T-helper 22 cell (primary cell): ENCODE measurements at regions not wholly inside any gene's neighbourhood (a gene's known extent, or its start where the extent isn't known, plus 50 kb on each side); places are given as distances from the start of the nearest gene placed in this dataset.

Experiments
- DNase-seq: peaks from one replicate; pipeline ENCODE4 v3.0.0-alpha.2; 2020; ENCODE audit warnings: low read depth

DNA sequence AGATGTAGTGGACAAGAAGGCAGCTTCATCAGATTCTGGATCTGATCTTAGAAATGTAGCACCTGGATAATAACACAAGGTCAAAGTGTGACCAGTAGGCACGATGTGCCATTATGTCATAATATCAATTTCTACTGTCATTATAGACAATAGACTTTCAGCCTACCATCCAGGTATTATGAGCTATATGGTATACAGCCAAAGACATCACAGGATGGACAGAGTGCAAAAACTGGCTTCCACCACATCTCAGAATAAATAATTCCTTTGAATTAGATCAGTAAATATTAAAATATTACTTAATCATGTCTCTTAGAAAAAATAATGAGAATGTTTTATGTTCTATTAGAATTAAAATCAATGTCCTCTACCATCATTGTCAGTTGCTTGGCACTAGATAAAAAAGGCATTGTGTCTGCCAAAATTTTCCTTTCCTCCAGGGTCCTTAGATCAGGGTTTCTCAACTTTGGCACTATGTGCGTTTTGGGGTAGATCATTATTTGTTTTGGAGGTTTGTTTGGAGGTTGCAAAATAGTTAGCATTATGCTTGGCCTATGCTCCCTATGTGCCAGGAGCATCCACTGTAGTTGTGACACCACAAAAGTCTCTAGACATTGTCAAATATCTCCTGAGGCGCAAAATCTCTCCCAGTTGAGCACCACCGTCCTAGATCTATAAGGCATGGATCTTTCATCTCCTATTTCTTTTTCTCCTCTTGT is 86.7 kb upstream of the NRIP1 start:
- no peak for DNase-seq

DNA sequence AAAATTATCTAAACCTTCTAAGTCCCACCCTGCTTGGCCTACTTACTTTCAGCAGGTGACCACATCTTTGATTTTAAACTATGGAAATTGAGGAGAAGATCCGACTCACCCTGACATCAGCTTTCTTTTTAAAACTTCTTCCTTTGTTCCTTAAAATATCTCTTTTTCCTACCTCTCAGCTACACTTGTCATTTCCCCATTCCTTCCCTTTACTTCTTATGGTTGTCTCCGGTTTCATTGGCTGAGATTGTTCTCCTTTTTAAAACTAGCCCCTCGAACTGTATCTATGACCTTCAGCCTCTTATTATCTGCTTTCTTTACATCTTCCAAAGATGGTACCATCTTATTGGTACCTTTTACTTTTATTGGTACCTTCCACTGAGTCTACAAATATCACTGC is 87.8 kb upstream of the NRIP1 start:
- no peak for DNase-seq

DNA sequence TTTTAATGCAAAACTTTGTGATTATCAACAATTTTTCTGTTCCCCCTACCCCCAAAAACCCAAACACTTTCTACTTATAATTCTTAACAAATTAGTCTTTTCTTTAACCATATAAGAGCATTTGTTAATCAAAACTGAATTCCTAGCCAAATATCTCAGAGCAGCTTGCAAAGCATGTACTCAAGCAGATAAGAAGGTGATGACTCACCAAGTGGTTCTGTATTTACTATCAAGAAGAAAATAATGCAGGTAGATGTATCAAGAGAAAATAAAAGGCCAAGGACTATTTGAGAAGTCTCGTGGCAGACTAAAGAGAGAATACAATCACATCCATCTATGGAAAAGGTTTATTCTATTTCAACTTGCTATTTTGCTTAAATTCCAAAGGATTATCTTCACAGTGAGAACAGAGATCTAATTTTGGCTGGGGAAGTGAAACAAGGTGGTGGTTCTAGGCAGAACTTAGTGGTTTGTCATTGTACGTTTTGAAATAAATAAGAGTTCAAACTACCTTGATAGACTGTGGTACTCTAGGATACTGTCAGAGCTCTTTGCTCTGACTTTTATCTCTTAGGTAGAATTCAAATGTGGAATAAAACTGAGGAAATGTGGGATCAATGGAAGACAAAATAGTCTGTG is 94.7 kb upstream of the NRIP1 start:
- DNase-seq: no peak

DNA sequence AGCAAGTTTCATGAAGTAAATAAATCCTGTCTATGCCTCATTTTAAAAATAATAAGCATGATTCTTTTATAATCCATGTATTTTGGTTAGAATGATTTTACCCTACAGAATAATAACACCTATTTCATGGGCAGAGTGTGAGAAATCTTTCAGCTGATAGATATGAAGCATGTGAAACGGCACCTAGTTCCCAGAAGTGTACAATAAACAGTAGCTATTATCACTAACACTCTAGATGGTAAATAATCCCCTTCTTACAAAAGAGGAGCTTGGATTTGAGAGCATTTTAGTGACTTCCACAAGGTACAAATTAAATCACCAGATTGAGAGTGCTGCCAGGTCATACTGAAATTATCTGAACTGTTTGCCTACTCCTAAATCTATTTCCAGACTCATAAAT is 95.3 kb upstream of the NRIP1 start:
- DNase-seq: no peak

DNA sequence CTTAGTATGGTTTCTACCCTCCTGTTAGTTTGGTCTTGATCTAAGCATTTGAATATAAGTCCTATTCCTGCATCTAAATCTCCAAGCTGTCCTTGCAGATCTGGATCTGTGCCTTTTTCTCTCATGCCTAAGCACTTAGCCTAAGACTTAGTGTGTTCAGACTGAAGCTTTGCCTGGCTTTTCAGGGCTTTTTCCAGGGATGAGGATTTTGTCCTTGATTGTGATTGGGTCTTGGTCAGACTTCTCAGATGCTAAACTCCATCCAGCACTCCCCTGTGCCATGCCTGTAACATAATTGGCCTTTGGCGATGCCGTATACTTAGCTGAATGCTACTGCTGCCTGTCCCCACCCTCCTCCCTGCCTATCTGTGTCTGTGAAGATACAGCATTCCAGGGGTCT is 98.1 kb upstream of the NRIP1 start:
- no peak for DNase-seq

DNA sequence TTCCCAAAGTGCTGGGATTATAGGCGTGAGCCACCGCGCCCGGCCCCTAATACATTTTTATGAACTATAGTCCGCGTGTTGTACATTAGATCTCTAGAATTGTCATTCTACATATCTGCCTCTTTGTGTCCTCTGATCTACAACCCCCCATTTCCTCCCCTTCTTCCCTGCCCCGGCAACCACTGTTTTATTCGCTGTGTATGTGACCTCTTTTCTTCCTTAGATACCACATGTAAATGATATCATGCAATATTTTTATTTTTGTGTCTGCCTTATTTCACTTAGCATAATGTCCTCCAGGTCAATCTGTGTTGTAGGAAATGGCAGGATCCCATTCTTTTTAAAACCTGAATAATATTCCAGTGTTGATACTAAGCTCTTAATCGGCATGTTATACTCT is 99.5 kb upstream of the NRIP1 start:
- DNase-seq: no peak

DNA sequence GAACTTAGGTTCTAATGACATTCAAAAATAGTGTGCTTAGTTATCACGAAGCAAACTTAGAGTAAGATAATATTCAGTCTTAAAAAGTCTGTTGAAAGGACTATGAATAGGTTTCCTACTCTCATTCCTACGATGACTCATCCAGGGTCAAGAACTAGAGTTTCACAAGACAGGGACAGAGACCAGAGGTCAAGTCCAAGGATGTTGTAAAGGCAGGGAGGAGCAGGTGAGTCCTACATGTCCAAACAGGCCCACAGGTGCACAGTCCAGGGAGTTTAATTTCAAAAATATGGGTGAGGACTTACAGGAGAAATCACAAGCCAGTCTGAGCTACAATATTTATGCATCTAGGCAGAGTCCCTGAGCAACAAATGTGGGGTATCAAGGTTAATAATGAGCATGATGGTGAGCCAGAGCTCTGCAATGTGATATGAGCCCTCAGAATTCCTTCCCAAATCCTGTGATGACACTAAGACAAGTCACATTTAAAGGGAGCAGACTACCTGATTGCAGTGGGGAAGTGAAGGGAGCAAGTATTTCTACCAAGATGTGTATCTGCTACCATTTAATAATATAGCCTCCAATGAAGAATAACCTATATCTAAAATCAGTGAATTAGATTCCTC is 100.0 kb upstream of the NRIP1 start:
- no peak for DNase-seq

DNA sequence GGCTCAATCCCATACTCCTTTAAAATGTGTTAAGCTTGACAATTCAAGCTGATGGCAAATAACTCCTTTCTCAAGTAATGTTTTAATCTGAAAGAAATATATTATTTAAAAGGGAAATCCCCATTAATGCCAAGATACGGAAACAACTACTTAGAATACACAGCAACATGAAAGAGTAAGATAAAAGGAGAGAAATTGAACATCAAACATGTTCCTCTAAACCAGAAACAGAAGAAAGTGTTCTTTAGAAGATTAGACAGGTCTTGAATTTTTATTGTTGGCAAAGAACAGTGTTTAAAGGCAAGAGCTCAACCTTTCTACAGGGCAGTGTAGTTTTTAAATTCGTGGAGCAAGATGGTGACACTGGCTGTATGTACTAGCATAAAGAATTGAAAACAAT is 105.8 kb upstream of the NRIP1 start:
- no peak for DNase-seq

DNA sequence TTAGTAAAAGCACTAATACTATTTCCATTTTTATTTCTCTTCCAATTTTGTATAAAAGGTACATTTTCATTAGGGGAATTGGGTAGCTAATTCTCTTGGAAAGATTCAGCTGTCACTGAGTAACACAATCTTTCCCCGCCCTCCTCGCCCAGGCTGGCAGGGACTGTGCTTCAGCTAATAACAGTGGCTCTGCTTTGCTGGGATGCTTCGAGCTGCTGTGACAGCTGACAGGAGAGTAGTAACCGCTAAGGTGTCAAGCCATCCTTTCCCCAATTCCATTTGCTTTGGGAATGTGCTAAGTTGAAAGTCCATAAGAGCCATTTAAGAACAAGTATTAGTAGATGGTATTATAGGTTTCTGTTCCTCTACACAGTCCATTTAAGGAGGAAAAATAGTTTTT is 106.7 kb upstream of the NRIP1 start:
- DNase-seq: no peak

DNA sequence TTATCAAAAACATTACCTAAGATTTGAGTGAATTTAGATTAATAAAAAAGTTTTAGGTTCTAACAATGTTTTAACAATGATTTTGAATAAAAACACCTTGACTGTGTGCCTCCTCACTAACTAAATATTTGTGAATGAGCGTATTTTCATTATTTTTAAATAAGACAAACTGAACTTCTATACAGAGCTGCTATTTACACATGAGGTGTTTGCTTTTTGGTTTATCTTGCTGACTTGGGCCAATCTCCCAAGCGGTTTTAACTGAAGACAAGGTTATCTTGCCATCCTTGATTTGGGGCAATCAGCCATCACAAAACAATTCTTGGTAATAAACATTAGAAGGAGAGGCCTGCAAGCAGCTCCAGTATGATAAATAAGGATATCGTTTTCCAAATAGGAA is 108.2 kb upstream of the NRIP1 start:
- no peak for DNase-seq

DNA sequence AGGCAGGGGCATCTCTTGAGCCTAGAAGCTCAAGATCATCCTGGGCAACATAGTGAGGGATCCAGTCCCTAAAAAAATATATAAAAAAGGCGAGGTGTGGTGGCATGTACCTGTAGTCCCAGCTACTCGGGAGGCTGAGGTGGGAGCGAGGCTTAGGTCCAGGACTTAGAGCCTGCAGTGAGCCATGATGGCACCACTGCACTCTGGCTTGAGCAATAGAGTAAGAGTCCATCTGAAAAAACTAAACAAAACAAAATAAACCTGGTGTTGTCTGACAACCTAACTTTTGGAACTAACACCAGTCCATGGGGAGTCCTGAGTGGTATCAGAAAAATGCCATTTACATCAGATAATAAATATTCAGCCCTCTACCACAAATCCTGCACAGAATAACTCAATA is 110.1 kb upstream of the NRIP1 start:
- no peak for DNase-seq

DNA sequence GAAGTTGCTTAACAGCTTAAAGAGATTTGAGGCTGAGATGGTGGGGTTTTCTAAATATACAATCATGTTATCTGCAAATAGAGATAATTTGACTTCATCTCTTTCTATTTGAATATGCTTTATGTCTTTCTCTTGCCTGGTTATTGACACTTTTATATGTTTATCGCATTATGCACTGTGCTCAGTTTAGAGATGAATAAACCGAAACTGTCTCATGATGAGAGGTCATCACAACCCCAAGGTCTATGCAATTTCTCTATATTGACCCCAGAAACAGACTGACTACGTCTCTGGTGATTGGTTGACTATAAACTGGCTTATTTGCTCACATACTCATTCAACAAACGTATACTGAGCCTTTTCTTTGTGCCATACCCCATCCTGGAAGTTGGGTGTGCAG is 117.9 kb upstream of the NRIP1 start:
- DNase-seq: no peak

DNA sequence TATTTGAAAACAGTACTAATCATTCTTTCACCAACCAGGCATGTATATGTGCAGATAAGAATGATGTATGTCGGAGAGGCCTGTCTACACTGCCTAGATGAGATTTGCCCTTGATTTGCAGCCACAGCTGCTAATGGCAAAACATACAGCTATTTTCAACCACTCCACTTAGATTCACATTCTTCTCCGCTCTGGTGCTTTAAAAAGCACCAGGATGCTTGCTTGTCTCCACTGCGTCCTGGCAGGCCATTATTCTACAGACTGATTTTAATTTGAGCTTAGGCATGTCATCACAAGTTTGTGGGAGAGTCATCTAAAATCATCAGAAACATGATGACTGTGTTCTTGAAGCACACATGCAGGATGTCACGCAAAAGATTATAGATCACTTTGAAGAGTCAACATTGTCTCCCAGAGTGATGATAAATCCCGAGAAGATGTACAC is 119.0 kb upstream of the NRIP1 start:
- no peak for DNase-seq

DNA sequence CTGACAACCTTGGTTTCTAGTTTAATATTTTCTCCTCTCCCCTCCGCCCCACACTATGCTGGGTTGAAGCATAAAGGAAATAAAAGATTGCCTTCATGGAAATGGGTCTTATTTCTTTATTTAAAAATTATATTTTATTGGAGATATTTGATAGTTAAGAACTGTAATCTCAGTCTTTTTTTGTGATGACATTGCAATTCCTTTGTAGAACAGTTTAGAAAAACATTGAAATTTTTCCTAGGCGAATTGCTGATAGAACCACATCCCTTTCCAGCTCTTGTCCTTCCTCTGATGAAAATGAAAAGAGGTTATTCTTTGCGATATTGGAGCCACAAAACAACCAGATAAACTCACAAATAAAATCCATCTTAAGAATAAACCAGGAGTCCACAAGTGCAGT is 125.6 kb upstream of the NRIP1 start:
- no peak for DNase-seq

DNA sequence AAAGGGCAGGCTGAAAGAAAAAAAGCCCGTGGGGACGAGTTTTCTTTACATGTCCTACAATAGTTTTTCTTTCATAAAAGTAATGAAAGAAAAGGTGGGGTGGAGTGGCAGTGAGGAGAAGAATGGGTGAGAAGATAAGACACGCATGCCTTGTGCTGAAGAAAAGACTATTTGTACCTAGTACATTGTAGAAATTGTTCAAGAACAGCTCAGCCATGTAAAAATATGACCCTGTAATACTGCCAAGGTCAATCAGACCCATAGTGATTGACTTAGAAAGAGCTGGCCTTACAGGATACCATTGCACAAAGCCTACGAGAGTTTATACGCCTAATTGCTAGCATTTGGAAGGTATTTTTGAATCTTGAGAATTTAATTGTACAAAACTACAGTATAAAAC is 126.0 kb upstream of the NRIP1 start:
- no peak for DNase-seq

DNA sequence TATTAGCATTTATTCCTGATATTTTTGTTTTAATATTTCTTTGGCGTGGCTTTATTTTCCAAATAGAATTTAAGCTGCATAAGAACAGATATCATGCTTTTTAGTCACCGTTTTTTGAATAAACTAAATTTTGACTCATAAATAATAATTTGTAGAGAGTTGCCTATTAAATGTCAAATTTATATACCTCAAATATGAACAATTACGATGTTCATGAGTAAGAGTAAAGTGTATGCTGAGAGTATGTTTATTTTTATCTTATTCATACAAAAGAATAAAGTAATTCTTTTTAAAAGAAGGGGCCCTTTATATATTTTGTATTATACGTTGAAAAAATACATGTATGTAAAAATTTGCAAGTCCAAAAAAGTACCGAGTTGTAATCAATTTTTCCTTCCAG is 126.5 kb upstream of the NRIP1 start:
- DNase-seq: no peak

DNA sequence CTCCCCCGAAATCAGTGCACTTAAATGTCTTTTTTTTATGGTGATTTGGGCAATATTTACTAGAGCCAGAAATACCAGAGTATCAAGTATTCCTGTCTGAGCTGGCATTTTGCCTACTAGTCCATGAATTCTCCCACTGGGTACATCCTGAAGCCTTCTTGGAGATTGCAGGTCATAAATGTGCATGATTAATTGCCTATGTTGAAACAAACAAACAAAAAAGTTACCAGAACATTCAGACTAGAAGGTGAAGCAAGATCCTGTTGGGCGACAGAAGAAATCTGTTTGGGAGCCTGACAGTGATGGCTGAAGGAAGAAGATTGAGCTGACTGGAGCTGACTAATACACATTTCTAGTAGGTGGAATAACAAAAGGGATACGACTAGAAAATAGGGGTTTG is 127.4 kb upstream of the NRIP1 start:
- DNase-seq: no peak

DNA sequence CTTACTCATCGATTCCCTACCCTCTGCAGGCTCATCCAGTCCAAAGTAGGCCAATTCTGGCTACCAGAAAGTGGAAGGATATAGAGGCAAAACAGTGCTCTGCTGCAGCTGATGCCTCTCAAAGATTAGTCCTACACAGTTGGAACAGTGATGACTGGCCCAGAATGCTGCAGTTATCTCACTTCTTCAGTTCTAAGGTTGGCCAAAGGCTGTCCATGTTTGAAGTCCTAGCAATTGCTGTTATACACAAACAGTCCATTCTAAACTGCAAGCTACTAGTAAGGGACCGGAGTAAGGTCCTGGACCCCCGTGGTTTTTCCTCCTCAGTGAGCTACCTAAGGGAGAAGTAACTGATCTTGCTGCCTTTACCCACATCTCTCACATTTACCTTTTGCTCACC is 129.1 kb upstream of the NRIP1 start:
- no peak for DNase-seq

DNA sequence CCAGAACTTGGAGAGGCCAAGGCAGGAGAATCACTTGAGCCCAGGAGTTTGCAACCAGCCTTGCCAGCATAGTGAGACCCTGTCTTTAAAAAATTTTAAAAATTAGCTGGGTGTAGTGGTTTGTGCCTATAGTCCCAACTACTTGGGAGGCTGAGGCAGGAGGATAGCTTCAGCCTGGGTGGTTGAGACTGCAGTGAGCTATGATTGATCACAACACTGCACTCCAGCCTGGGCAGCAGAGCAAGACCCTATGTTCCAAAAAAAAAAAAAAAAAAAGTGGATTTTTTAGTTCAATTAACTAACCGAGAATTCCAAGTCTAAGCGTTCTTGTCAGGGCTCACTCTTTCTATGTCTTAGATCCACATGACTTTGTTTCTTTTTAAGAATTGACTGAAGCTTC is 130.3 kb upstream of the NRIP1 start:
- DNase-seq: no peak

DNA sequence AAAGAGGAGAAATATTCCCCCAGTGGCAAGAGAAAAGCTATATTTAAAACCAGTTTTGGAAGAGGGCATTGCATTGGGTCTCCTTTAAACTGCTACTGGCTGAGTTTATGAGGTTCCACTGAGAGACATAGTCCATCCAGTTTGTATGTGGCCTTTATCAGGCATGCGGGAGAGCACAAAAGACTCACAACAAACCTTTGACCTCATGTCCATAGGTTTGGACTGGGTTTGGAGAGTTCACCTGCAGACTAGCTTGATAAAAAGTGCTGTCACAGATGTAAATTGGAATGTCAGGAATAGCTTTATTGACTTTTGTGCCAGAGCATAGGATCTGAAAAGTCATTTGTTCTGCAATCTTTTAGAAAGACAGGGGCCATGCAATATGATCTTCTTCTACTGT is 131.0 kb upstream of the NRIP1 start:
- no peak for DNase-seq

DNA sequence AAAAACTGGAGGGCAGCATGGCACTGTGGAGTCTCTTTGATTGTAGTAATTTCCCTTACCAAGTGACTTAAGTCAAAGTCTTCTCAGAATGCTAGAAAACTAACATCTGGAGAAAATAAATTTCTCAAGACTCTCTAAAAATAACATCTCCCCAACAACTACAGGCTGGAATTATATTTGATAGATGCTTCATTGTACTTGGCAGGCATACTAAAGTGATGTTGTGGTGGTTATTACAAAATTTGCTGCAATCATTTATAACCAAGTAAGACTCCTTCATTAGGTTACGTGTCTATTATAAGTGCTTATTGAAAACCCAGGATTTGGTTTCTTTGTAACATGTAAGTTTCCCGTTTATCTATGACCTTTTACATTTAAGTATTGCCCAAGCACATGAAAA is 132.9 kb upstream of the NRIP1 start:
- DNase-seq: no peak

DNA sequence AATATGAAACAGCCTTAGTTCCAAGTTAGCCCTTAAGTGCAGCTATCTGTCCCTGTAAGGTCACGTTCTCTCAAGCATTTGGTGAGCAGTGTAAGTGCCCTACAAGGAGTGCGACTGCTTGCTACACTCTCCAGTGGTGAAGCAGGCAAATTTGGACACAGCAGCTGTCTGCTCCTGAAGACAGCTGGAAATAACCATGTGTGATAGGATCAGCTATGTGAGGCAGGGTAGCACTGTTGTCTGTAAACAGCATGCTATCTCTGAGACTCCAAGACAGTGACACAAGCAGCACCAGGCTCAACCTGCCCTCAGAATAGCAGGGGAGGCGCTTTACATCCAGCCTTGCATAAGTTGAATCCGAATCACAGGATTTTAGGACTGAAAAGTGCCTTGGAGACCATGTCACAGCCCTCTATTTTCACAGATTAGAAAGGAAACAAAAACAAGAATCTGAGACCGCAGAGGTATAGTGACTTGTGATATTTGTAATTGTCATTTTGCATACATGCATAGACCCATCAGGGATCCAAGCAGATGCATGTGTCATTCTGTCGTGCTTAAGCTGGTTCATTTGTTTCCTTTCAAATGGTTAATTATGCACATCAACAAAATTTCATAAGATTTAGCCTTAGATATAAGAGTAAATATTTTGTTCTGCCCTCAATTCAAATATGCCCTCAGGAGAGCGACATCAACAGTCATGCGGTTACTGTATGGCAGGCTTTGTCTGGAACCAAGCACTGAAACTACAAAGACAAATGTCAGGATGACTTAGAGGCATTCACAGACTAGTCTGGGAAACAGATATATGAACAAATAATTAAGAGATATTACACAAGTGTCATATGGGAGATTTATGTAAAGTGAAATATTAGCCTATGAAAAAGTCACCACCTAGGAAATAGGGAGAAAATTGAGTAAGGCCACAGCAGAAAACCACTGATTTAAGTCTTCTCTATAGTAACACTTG is 134.9 kb upstream of the NRIP1 start:
- DNase-seq: no peak

DNA sequence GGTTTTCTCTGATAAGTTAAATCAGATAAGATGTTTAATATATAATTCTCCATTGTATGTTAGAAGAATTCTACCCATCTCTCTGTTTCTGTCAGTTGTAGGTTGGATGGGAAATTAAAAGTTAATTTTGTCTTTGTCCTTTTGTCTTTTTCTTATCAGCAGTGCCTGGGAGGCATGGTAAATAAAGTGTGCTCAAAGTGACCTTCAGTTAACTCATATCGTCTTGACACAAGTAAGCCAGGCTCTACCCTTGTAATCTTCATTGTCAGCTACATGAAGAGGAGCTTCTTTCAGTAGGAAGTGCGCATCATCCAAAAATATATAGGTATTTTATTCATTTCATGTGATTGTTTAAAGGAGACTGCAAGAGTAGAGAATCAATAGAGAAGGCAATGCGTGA is 138.9 kb upstream of the NRIP1 start:
- no peak for DNase-seq
